ENCODE measurements at regions not wholly inside any gene's neighbourhood (a gene's known extent, or its start where the extent isn't known, plus 50 kb on each side); places are given as distances from the start of the nearest gene placed in this dataset.

GRCh38 chr21:24844671-24845070 is 762.6 kb downstream of the MRPL39 start:
- no peak overlapping the region for H3K4me3 ChIP-seq
- intact Hi-C loops (cut with DNase I) = no loop called here
- no peak for DNase-seq
- no peak for TF ChIP-seq CTCF (IDR thresholded peaks at IDR 0.05)
- no peaks in the 10 kb centered on the region for H3K36me3 ChIP-seq
- no peaks in the 10 kb centered on the region for H3K27me3 ChIP-seq
- no peak for ATAC-seq
- H3K27ac ChIP-seq = no peak overlapping the region
- no peaks in the 10 kb centered on the region for H3K4me1 ChIP-seq
- no peaks in the 10 kb centered on the region for H3K9me3 ChIP-seq

- intact Hi-C loops (cut with DNase I) = no loop called here
- no peaks in the 10 kb centered on the region for H3K27me3 ChIP-seq
- no peak for TF ChIP-seq CTCF (IDR thresholded peaks at IDR 0.05)
- ATAC-seq = no peak
- H3K27ac ChIP-seq = no peak overlapping the region
- H3K9me3 ChIP-seq = no peaks in the 10 kb centered on the region
- no peak overlapping the region for H3K4me3 ChIP-seq
- H3K4me1 ChIP-seq = no peaks in the 10 kb centered on the region
- no peaks in the 10 kb centered on the region for H3K36me3 ChIP-seq
- no peak for DNase-seq
Measured at GRCh38 chr21:24840287-24840686, 767.0 kb downstream of the MRPL39 start.

GRCh38 chr21:24832961-24833360 is 774.3 kb downstream of the MRPL39 start:
- DNase-seq = no peak

GRCh38 chr21:24829397-24829796 is 777.9 kb downstream of the MRPL39 start:
- ATAC-seq = no peak
- Histone ChIP-seq H3K36me3 (no peaks in the 10 kb centered on the region), H3K4me3 (no peak overlapping the region), H3K27ac (no peak overlapping the region), H3K9me3 (no peaks in the 10 kb centered on the region), H3K27me3 (no peaks in the 10 kb centered on the region), H3K4me1 (no peaks in the 10 kb centered on the region)
- no peak for DNase-seq
- intact Hi-C loops (cut with DNase I) = no loop called here
- TF ChIP-seq CTCF (IDR thresholded peaks at IDR 0.05) = no peak

More at GRCh38 chr21:24832961-24833360, 774.3 kb downstream of the MRPL39 start:
- Histone ChIP-seq H3K36me3 (no peaks in the 10 kb centered on the region), H3K4me3 (no peak overlapping the region), H3K27me3 (no peaks in the 10 kb centered on the region), H3K9me3 (no peaks in the 10 kb centered on the region), H3K27ac (no peak overlapping the region), H3K4me1 (no peaks in the 10 kb centered on the region)
- no peak for TF ChIP-seq CTCF (IDR thresholded peaks at IDR 0.05)
- intact Hi-C loops (cut with DNase I) = no loop called here
- ATAC-seq = no peak

GRCh38 chr21:24826822-24827221 is 780.5 kb downstream of the MRPL39 start:
- no peak for TF ChIP-seq CTCF (IDR thresholded peaks at IDR 0.05)

GRCh38 chr21:24825348-24825747 is 781.9 kb downstream of the MRPL39 start:
- H3K9me3 ChIP-seq = no peaks in the 10 kb centered on the region
- ATAC-seq (no peak), DNase-seq (no peak)
- no peaks in the 10 kb centered on the region for H3K4me1 ChIP-seq
- no peak for TF ChIP-seq CTCF (IDR thresholded peaks at IDR 0.05)
- no peak overlapping the region for H3K4me3 ChIP-seq
- intact Hi-C loops (cut with DNase I) = no loop called here
- no peak overlapping the region for H3K27ac ChIP-seq
- no peaks in the 10 kb centered on the region for H3K36me3 ChIP-seq
- H3K27me3 ChIP-seq = no peaks in the 10 kb centered on the region

More at GRCh38 chr21:24826822-24827221, 780.5 kb downstream of the MRPL39 start:
- no peaks in the 10 kb centered on the region for H3K27me3 ChIP-seq
- ATAC-seq (no peak), DNase-seq (no peak)
- no peak overlapping the region for H3K27ac ChIP-seq
- no peak overlapping the region for H3K4me3 ChIP-seq
- intact Hi-C loops (cut with DNase I) = no loop called here
- no peaks in the 10 kb centered on the region for H3K4me1 ChIP-seq
- H3K36me3 ChIP-seq = no peaks in the 10 kb centered on the region
- H3K9me3 ChIP-seq = no peaks in the 10 kb centered on the region
